SU-DHL-6 (cell line): ENCODE measurements at regions not wholly inside any gene's neighbourhood (a gene's known extent, or its start where the extent isn't known, plus 50 kb on each side); places are given as distances from the start of the nearest gene placed in this dataset.

ENCODE experiments used
- H2AFZ ChIP-seq: fragments of 200-600 bp; sonication (generic); 2 replicates; pipeline ENCODE4 v1.6.1; 2014; ENCODE audit warnings: low read depth, mild to moderate bottlenecking, moderate library complexity, mixed read lengths, antibody characterized with exemption, low read length; ENCODE audit not compliant: severe bottlenecking
- H3F3A ChIP-seq: fragments of 200-600 bp; shearing (Covaris generic); 2 replicates; pipeline ENCODE4 v1.6.0; 2016; ENCODE audit warnings: antibody characterized with exemption, mild to moderate bottlenecking; ENCODE audit not compliant: insufficient read depth
- H3K27ac ChIP-seq: fragments of 200-600 bp; sonication (generic); 2 replicates; pipeline ENCODE4 v1.5.1; 2016; ENCODE audit warnings: low read depth, mild to moderate bottlenecking, low read length, moderate library complexity, mixed read lengths
- H3K27me3 ChIP-seq: fragments of 200-600 bp; sonication (generic), shearing (Covaris generic); 2 replicates; pipeline ENCODE4 v1.6.0; 2014; ENCODE audit warnings: mild to moderate bottlenecking, low read length
- H3K36me3 ChIP-seq: fragments of 200-600 bp; sonication (generic); 2 replicates; pipeline ENCODE4 v1.6.1; 2014; ENCODE audit warnings: mild to moderate bottlenecking, low read length, mixed read lengths
- H3K4me2 ChIP-seq: fragments of 300-600, 200-600 bp; shearing (Covaris generic), sonication (generic); 2 replicates; pipeline ENCODE4 v1.6.0; 2014; ENCODE audit warnings: low read length, low read depth, mild to moderate bottlenecking; ENCODE audit not compliant: poor library complexity, severe bottlenecking
- H3K4me3 ChIP-seq: fragments of 200-600 bp; sonication (generic); 2 replicates; pipeline ENCODE4 v1.5.1; 2014; ENCODE audit warnings: antibody characterized with exemption, low read length, mild to moderate bottlenecking, mixed read lengths; ENCODE audit not compliant: insufficient read depth, poor library complexity, severe bottlenecking
- H3K79me2 ChIP-seq: fragments of 200-600 bp; sonication (generic); 2 replicates; pipeline ENCODE4 v1.6.1; 2014; ENCODE audit warnings: mild to moderate bottlenecking, low read length, moderate library complexity; ENCODE audit not compliant: insufficient read depth
- H3K9ac ChIP-seq: fragments of 200-600 bp; sonication (generic); 2 replicates; pipeline ENCODE4 v1.7.0; 2014; ENCODE audit warnings: mild to moderate bottlenecking, low read length
- H3K9me2 ChIP-seq: fragments of 200-600 bp; sonication (generic); replicated peaks from 2 replicates; pipeline ENCODE4 v1.6.1; 2014; ENCODE audit warnings: low read length; ENCODE audit not compliant: insufficient read depth
- H3K9me3 ChIP-seq: fragments of 200-600 bp; sonication (generic); 2 replicates; pipeline ENCODE4 v1.6.1; 2014; ENCODE audit warnings: low read length, mixed read lengths; ENCODE audit not compliant: insufficient read depth
- H4K20me1 ChIP-seq: fragments of 200-600 bp; sonication (generic); 2 replicates; pipeline ENCODE4 v1.6.1; 2014; ENCODE audit warnings: low read depth, mild to moderate bottlenecking, antibody characterized with exemption, low read length, moderate library complexity, mixed read lengths
- CTCF ChIP-seq: fragments of 200-600 bp; sonication (generic); IDR thresholded peaks from one replicate; pipeline ENCODE4 v1.5.1; 2017; ENCODE audit warnings: antibody characterized with exemption, mild to moderate bottlenecking, low read length, moderate library complexity; ENCODE audit not compliant: insufficient read depth, poor library complexity, severe bottlenecking
- EZH2phosphoT487 ChIP-seq: fragments of 200-600 bp; sonication (generic), shearing (Covaris generic); conservative IDR thresholded peaks from 2 replicates; pipeline ENCODE4 v1.6.1; 2018; ENCODE audit warnings: mild to moderate bottlenecking, antibody characterized with exemption, low read length, moderate library complexity, mixed read lengths

DNA sequence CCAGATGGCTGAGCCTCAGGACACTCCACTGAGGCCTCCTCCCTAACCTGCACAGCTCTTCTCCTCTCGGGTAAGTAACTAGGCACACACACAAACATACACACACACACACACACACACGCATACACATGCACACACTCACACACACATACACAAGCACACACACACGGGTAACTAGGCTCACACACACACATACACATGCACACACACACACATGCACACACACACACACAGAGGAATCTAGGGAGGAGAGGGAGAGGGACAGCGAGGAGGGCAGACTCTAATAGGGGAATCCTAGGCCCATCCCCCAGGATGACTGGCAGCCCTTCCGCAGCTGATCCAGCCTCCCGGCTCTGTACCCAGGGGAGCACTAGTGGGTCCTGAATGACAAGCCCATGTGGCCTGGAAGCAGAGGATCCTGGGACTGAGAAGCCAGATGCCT lies 177.4 kb upstream of the LINGO1 start:
- H3K27ac ChIP-seq: no peak overlapping the region
- H3K36me3 ChIP-seq: no peaks in the 10 kb centered on the region
- no peaks in the 10 kb centered on the region for H3F3A ChIP-seq
- no peaks in the 10 kb centered on the region for H3K9me2 ChIP-seq
- no peak overlapping the region for H3K4me2 ChIP-seq
- no peaks in the 10 kb centered on the region for H3K27me3 ChIP-seq
- no peaks in the 10 kb centered on the region for H3K79me2 ChIP-seq
- H4K20me1 ChIP-seq: no peaks in the 10 kb centered on the region; the same call in 1 of the 2 replicates
- no peak overlapping the region for H3K9ac ChIP-seq
- no peak overlapping the region for H2AFZ ChIP-seq
- no peak overlapping the region for H3K4me3 ChIP-seq
- H3K9me3 ChIP-seq: no peaks in the 10 kb centered on the region
- TF ChIP-seq CTCF (no peak), EZH2phosphoT487 (no peak)

DNA sequence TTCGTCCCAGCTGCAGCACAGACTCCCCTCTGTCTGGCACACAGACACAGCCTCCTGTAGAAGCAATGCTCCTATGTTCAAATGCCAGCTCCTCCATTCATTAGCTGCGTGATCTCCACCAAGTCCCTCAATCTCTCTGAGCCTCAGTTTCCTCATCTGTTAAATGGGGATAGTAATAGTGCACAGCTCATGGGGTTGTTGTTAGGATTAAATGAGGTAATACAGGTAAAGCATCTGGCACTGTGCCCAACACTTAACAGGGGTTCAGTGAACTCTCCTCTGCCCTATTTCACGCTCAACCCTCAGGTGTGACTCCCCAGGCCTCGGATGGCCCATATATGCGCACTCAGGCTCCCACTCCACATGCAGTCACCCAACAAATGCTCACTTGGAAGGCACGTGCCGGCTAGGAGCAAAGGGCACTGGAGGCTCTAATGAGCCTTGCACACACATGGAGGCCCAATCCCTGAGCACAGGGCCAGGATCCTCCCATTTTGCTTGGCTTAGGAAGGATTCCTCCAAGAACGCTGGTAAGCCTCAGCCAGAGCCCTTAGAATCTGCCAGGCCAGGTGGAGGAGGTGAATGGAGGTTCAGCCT lies 176.0 kb upstream of the LINGO1 start:
- no peaks in the 10 kb centered on the region for H3K9me2 ChIP-seq
- TF ChIP-seq EZH2phosphoT487: no peak
- TF ChIP-seq CTCF: no peak
- no peaks in the 10 kb centered on the region for H3K27me3 ChIP-seq
- H3K9ac ChIP-seq: no peak overlapping the region
- no peaks in the 10 kb centered on the region for H4K20me1 ChIP-seq
- no peak overlapping the region for H3K4me3 ChIP-seq
- H3K9me3 ChIP-seq: no peaks in the 10 kb centered on the region
- H3K4me2 ChIP-seq: no peak overlapping the region
- no peaks in the 10 kb centered on the region for H3K36me3 ChIP-seq
- no peak overlapping the region for H3K27ac ChIP-seq
- no peaks in the 10 kb centered on the region for H3K79me2 ChIP-seq
- no peaks in the 10 kb centered on the region for H3F3A ChIP-seq
- no peak overlapping the region for H2AFZ ChIP-seq

DNA sequence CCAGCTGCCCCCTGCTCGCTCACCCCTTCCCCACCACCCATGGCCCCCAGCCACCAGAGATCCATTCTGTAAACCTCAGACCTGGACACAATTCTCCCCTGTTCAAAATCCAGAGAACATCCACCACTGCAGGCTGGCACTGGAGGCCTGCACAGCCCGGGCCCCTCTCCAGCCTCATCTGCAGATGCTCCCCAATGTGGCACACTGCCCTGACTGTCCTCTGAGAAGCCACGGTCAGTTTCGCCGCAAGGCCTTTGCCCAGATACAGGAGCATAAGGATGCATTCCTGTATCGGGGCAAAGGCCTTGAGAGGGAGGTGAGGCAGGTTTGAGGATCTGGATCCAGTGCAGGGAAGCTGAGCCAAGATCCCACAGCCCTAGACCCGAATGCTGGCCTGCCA lies 175.4 kb upstream of the LINGO1 start:
- no peaks in the 10 kb centered on the region for H3K36me3 ChIP-seq
- no peaks in the 10 kb centered on the region for H3K79me2 ChIP-seq
- TF ChIP-seq EZH2phosphoT487: no peak
- no peak for TF ChIP-seq CTCF
- no peak overlapping the region for H3K4me2 ChIP-seq
- no peaks in the 10 kb centered on the region for H3K27me3 ChIP-seq
- H3K4me3 ChIP-seq: no peak overlapping the region
- H3K9me2 ChIP-seq: no peaks in the 10 kb centered on the region
- no peak overlapping the region for H3K27ac ChIP-seq
- H3F3A ChIP-seq: no peaks in the 10 kb centered on the region
- no peak overlapping the region for H2AFZ ChIP-seq
- H3K9ac ChIP-seq: no peak overlapping the region
- H3K9me3 ChIP-seq: no peaks in the 10 kb centered on the region
- no peaks in the 10 kb centered on the region for H4K20me1 ChIP-seq
